Colonic mucosa (tissue), 4 donors: ENCODE measurements at regions not wholly inside any gene's neighbourhood (a gene's known extent, or its start where the extent isn't known, plus 50 kb on each side); places are given as distances from the start of the nearest gene placed in this dataset.

Source experiments
- DNase-seq: peaks from one replicate; pipeline ENCODE4 v3.0.0-alpha.2; 2020
- H3K27ac ChIP-seq: fragments of 200-600 bp; one replicate; pipeline ENCODE4 v1.8.0; 2021
- H3K27me3 ChIP-seq: fragments of 200-600 bp; one replicate; pipeline ENCODE4 v1.8.0; 2021
- H3K36me3 ChIP-seq: fragments of 200-600 bp; one replicate; pipeline ENCODE4 v1.8.0; 2021
- H3K4me1 ChIP-seq: fragments of 200-600 bp; one replicate; pipeline ENCODE4 v1.8.0; 2021; ENCODE audit warnings: mild to moderate bottlenecking
- H3K4me3 ChIP-seq: fragments of 200-600 bp; one replicate; pipeline ENCODE4 v1.8.0; 2021
- H3K9ac ChIP-seq, 2 donors: one replicate each; pipeline ENCODE4 v1.7.0; 2013; ENCODE audit warnings: control low read depth in 2 of 2, low read depth in 2 of 2, low read length in 2 of 2
- H3K9me3 ChIP-seq: fragments of 200-600 bp; one replicate; pipeline ENCODE4 v1.8.0; 2021
- CTCF ChIP-seq: fragments of 200-600 bp; IDR thresholded peaks from one replicate; pipeline ENCODE4 v1.8.0; 2022; ENCODE audit warnings: antibody characterized with exemption, mild to moderate bottlenecking
- intact Hi-C: fragments of 100-400 bp; cut with DNase I; formaldehyde crosslinking; loops from one replicate; pipeline ENCODE4 v1.14.1; 2022
- donor health status: healthy.
- donor health status: DM: no; HTN: no; CAD: no.
- donor health status: DM: no; HTN: no; CAD: no.

- no peaks in the 10 kb centered on the region for H3K9me3 ChIP-seq
- no peaks in the 10 kb centered on the region for H3K36me3 ChIP-seq
- H3K9ac ChIP-seq = no peak overlapping the region
- no peak for DNase-seq
- intact Hi-C loops = no loop called here
- no peaks in the 10 kb centered on the region for H3K27me3 ChIP-seq
- H3K4me1 ChIP-seq = no peaks in the 10 kb centered on the region
- TF ChIP-seq CTCF = no peak
- no peak overlapping the region for H3K27ac ChIP-seq
- H3K4me3 ChIP-seq = no peak overlapping the region
Observed at GRCh38 chr9:11158676-11159075, 545.9 kb upstream of the PTPRD start.

GRCh38 chr9:11159318-11159862 lies 546.6 kb upstream of the PTPRD start:
- no peaks in the 10 kb centered on the region for H3K4me1 ChIP-seq
- H3K9me3 ChIP-seq = no peaks in the 10 kb centered on the region
- DNase-seq = no peak
- intact Hi-C loops = no loop called here
- no peak overlapping the region for H3K9ac ChIP-seq
- H3K36me3 ChIP-seq = no peaks in the 10 kb centered on the region
- TF ChIP-seq CTCF = no peak
- no peaks in the 10 kb centered on the region for H3K27me3 ChIP-seq
- H3K4me3 ChIP-seq = no peak overlapping the region
- no peak overlapping the region for H3K27ac ChIP-seq

GRCh38 chr9:11163843-11164242 lies 551.0 kb upstream of the PTPRD start:
- Histone ChIP-seq H3K9ac (no peak overlapping the region), H3K4me3 (no peak overlapping the region), H3K27ac (no peak overlapping the region), H3K27me3 (no peaks in the 10 kb centered on the region), H3K4me1 (no peaks in the 10 kb centered on the region), H3K36me3 (no peaks in the 10 kb centered on the region), H3K9me3 (no peaks in the 10 kb centered on the region)
- intact Hi-C loops = no loop called here
- no peak for TF ChIP-seq CTCF
- no peak for DNase-seq

- Histone ChIP-seq H3K9me3 (no peaks in the 10 kb centered on the region), H3K36me3 (no peaks in the 10 kb centered on the region), H3K27ac (no peak overlapping the region), H3K4me3 (no peak overlapping the region), H3K4me1 (no peaks in the 10 kb centered on the region), H3K9ac (no peak overlapping the region), H3K27me3 (no peaks in the 10 kb centered on the region)
- intact Hi-C loops = no loop called here
- no peak for DNase-seq
- TF ChIP-seq CTCF = no peak
Observed at GRCh38 chr9:11182001-11182400, 569.2 kb upstream of the PTPRD start.

- Histone ChIP-seq H3K36me3 (no peaks in the 10 kb centered on the region), H3K27me3 (no peaks in the 10 kb centered on the region), H3K27ac (no peak overlapping the region), H3K4me3 (no peak overlapping the region), H3K9ac (no peak overlapping the region), H3K4me1 (no peaks in the 10 kb centered on the region), H3K9me3 (no peaks in the 10 kb centered on the region)
- TF ChIP-seq CTCF = no peak
- intact Hi-C loops = no loop called here
- no peak for DNase-seq
Observed at GRCh38 chr9:11190719-11191118, 577.9 kb upstream of the PTPRD start.

GRCh38 chr9:11192993-11193392 lies 580.2 kb upstream of the PTPRD start:
- Histone ChIP-seq H3K4me3 (no peak overlapping the region), H3K9me3 (no peaks in the 10 kb centered on the region), H3K4me1 (no peaks in the 10 kb centered on the region), H3K36me3 (no peaks in the 10 kb centered on the region), H3K27me3 (no peaks in the 10 kb centered on the region), H3K9ac (no peak overlapping the region), H3K27ac (no peak overlapping the region)
- no peak for DNase-seq
- intact Hi-C loops = no loop called here
- no peak for TF ChIP-seq CTCF
